ENCODE measurements at regions not wholly inside any gene's neighbourhood (a gene's known extent, or its start where the extent isn't known, plus 50 kb on each side); places are given as distances from the start of the nearest gene placed in this dataset.

GRCh38 chr12:107855471-107855870, 81.0 kb downstream of the ASCL4 start:
- Histone ChIP-seq H3K36me3 (replicated peaks; ENCODE audit: low read depth, low read length) (no peaks in the 10 kb centered on the region), H3K4me3 (ENCODE audit: low read length) (no peak overlapping the region), H3K9me3 (ENCODE audit: insufficient read depth, low read length) (no peaks in the 10 kb centered on the region), H3K4me1 (ENCODE audit: low read length) (no peaks in the 10 kb centered on the region), H3K27me3 (ENCODE audit: low read depth, low read length) (peaks cover 20% of the 10 kb centered on the region; the same call in 1 of the 2 replicates), H3K27ac (ENCODE audit: low read length) (no peak overlapping the region), H3K79me2 (ENCODE audit: low read length) (no peaks in the 10 kb centered on the region), H4K20me1 (ENCODE audit: insufficient read depth, low read length) (no peaks in the 10 kb centered on the region), H3K9ac (ENCODE audit: low read length) (no peak overlapping the region), H3K4me2 (ENCODE audit: low read length) (no peak overlapping the region), H2AFZ (ENCODE audit: low read depth, low read length) (no peak overlapping the region)
- TF ChIP-seq, protein P1, sequence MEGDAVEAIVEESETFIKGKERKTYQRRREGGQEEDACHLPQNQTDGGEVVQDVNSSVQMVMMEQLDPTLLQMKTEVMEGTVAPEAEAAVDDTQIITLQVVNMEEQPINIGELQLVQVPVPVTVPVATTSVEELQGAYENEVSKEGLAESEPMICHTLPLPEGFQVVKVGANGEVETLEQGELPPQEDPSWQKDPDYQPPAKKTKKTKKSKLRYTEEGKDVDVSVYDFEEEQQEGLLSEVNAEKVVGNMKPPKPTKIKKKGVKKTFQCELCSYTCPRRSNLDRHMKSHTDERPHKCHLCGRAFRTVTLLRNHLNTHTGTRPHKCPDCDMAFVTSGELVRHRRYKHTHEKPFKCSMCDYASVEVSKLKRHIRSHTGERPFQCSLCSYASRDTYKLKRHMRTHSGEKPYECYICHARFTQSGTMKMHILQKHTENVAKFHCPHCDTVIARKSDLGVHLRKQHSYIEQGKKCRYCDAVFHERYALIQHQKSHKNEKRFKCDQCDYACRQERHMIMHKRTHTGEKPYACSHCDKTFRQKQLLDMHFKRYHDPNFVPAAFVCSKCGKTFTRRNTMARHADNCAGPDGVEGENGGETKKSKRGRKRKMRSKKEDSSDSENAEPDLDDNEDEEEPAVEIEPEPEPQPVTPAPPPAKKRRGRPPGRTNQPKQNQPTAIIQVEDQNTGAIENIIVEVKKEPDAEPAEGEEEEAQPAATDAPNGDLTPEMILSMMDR (IDR thresholded peaks at IDR 0.05; ENCODE audit: low read depth, low read length) = no peak
- TF ChIP-seq EZH2phosphoT487 (IDR thresholded peaks at IDR 0.05; ENCODE audit: low read depth) = no peak

DNA sequence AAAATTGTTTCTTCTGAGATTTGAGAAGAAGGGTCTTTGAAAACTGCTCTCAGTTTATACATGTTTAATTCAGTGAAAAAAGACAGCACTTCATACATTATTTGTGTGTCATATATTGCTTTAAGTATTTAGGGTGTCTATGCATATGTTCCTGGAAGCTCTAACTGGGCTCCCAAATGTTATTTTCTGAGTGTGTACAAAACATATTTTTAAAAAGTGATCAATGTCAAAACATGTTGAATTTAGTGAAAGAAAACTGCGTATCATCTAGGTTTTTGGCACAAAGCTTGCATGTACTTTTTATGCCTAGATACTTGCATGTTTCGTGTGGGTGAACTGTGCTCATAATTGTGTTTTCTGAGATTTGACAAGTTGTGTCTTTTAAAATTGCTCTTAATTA, 81.6 kb downstream of the ASCL4 start:
- Histone ChIP-seq H4K20me1 (ENCODE audit: insufficient read depth, low read length) (no peaks in the 10 kb centered on the region), H3K4me2 (ENCODE audit: low read length) (no peak overlapping the region), H3K4me3 (ENCODE audit: low read length) (no peak overlapping the region), H3K36me3 (replicated peaks; ENCODE audit: low read depth, low read length) (no peaks in the 10 kb centered on the region), H3K9me3 (ENCODE audit: insufficient read depth, low read length) (no peaks in the 10 kb centered on the region), H3K27ac (ENCODE audit: low read length) (no peak overlapping the region), H3K9ac (ENCODE audit: low read length) (no peak overlapping the region), H3K27me3 (ENCODE audit: low read depth, low read length) (peaks cover 20% of the 10 kb centered on the region), H2AFZ (ENCODE audit: low read depth, low read length) (no peak overlapping the region), H3K4me1 (ENCODE audit: low read length) (no peaks in the 10 kb centered on the region), H3K79me2 (ENCODE audit: low read length) (no peaks in the 10 kb centered on the region)
- TF ChIP-seq, protein P1 (IDR thresholded peaks at IDR 0.05; ENCODE audit: low read depth, low read length) = no peak
- TF ChIP-seq EZH2phosphoT487 (IDR thresholded peaks at IDR 0.05; ENCODE audit: low read depth) = no peak

DNA sequence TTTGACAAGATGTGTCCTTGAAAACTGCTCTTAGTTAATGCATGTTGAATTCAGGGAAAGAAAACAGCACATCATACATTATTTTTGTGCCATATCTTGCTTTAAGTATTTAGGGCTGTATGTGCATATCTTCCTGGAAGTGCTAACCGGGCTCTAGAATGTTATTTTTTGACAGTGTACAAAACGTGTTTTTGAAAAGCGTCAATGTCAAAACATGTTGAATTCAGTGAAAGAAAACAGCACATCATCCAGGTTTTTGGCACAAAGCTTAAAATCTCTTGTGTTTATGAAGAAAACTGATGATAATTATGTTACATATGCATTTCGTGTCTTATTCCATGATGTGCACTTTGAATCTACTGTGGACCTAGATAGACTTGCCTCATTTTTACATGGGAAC, 82.7 kb downstream of the ASCL4 start:
- Histone ChIP-seq H3K79me2 (ENCODE audit: low read length) (no peaks in the 10 kb centered on the region), H3K4me3 (ENCODE audit: low read length) (no peak overlapping the region), H3K27me3 (ENCODE audit: low read depth, low read length) (peaks cover 24% of the 10 kb centered on the region), H2AFZ (ENCODE audit: low read depth, low read length) (no peak overlapping the region), H3K9me3 (ENCODE audit: insufficient read depth, low read length) (no peaks in the 10 kb centered on the region), H3K27ac (ENCODE audit: low read length) (no peak overlapping the region), H3K9ac (ENCODE audit: low read length) (no peak overlapping the region), H4K20me1 (ENCODE audit: insufficient read depth, low read length) (no peaks in the 10 kb centered on the region), H3K4me2 (ENCODE audit: low read length) (no peak overlapping the region), H3K4me1 (ENCODE audit: low read length) (no peaks in the 10 kb centered on the region), H3K36me3 (replicated peaks; ENCODE audit: low read depth, low read length) (no peaks in the 10 kb centered on the region)
- TF ChIP-seq, protein P1 (IDR thresholded peaks at IDR 0.05; ENCODE audit: low read depth, low read length) = no peak

DNA sequence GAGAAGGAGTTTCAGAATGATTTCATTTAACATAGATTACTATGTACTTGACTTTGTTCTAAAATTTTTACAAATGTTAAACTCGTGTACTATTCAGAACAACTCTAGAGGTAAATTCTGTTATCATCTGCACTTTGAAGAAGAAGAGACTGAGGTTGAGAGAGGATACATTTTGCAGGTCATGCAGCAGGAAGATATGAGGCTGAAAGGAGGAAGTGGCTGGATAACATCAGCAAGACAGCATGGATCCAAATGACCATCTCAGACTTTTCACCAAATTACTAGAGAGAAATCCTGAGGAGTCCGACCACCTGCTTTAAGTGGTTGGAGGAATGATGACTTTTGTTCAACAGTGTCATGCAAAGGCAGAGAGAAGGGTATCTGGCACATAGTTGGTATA, 84.9 kb downstream of the ASCL4 start:
- no peaks in the 10 kb centered on the region for H3K4me1 ChIP-seq (ENCODE audit: low read length)
- no peaks in the 10 kb centered on the region for H3K9me3 ChIP-seq (ENCODE audit: insufficient read depth, low read length)
- TF ChIP-seq, protein P1 (IDR thresholded peaks at IDR 0.05; ENCODE audit: low read depth, low read length) = no peak
- no peak for TF ChIP-seq EZH2phosphoT487 (IDR thresholded peaks at IDR 0.05; ENCODE audit: low read depth)
- no peak overlapping the region for H3K4me2 ChIP-seq (ENCODE audit: low read length)
- no peak overlapping the region for H3K27ac ChIP-seq (ENCODE audit: low read length)
- H2AFZ ChIP-seq (ENCODE audit: low read depth, low read length) = no peak overlapping the region
- H3K36me3 ChIP-seq (replicated peaks; ENCODE audit: low read depth, low read length) = no peaks in the 10 kb centered on the region
- H4K20me1 ChIP-seq (ENCODE audit: insufficient read depth, low read length) = no peaks in the 10 kb centered on the region
- no peak overlapping the region for H3K4me3 ChIP-seq (ENCODE audit: low read length)
- no peaks in the 10 kb centered on the region for H3K79me2 ChIP-seq (ENCODE audit: low read length)
- peaks cover 24% of the 10 kb centered on the region for H3K27me3 ChIP-seq (ENCODE audit: low read depth, low read length)
- H3K9ac ChIP-seq (ENCODE audit: low read length) = no peak overlapping the region
